Keratinocyte (primary cell): ENCODE measurements at regions not wholly inside any gene's neighbourhood (a gene's known extent, or its start where the extent isn't known, plus 50 kb on each side); places are given as distances from the start of the nearest gene placed in this dataset.

Experiments
- DNase-seq: peaks from one replicate; pipeline ENCODE4 v3.0.0-alpha.2; 2011; ENCODE audit warnings: low read depth, missing footprints, low spot score
- FAIRE-seq: peaks from 2 replicates; lab custom pipeline; 2011; peaks lifted over from hg19 to GRCh38; lab: Jason Lieb, UNC
- H2AFZ ChIP-seq: 2 replicates; pipeline ENCODE4 v1.6.0; 2012; ENCODE audit warnings: low read length, control low read depth, inconsistent platforms; ENCODE audit not compliant: control insufficient read depth
- H3K27ac ChIP-seq: 2 replicates; pipeline ENCODE4 v1.5.1; 2011; ENCODE audit warnings: low read length; ENCODE audit not compliant: control insufficient read depth, insufficient read depth
- H3K27me3 ChIP-seq: 3 replicates; pipeline ENCODE4 v1.6.0; 2011; ENCODE audit warnings: low read length; ENCODE audit not compliant: control insufficient read depth, insufficient read depth; ENCODE audit errors: extremely low read depth
- H3K36me3 ChIP-seq, 2 experiments: 2 replicates in 1 of 2; 3 replicates in 1 of 2; pipeline ENCODE4 v1.5.1; 2011; ENCODE audit warnings: low read length in 2 of 2, mild to moderate bottlenecking in 1 of 2; ENCODE audit not compliant: control insufficient read depth in 2 of 2, insufficient read depth in 2 of 2; ENCODE audit errors: extremely low read depth in 1 of 2
- H3K4me1 ChIP-seq: 3 replicates; pipeline ENCODE4 v1.5.1; 2011; ENCODE audit warnings: low read length; ENCODE audit not compliant: control insufficient read depth, insufficient read depth; ENCODE audit errors: extremely low read depth
- H3K4me2 ChIP-seq: 3 replicates; pipeline ENCODE4 v1.6.0; 2011; ENCODE audit warnings: low read depth, low read length; ENCODE audit not compliant: control insufficient read depth, insufficient read depth; ENCODE audit errors: extremely low read depth
- H3K4me3 ChIP-seq, 3 experiments: fragments of 200-600 bp in 1 of 3; sonication (generic) in 1 of 3; 2 replicates in 2 of 3; 3 replicates in 1 of 3; pipeline ENCODE4 v1.5.1; 2011 to 2016; ENCODE audit warnings: low read length in 3 of 3, mild to moderate bottlenecking in 3 of 3, control low read depth in 2 of 3, inconsistent platforms in 1 of 3, low read depth in 1 of 3, mixed read lengths in 1 of 3, mixed run types in 1 of 3, moderate library complexity in 1 of 3; ENCODE audit not compliant: control insufficient read depth in 2 of 3, insufficient read depth in 2 of 3; ENCODE audit errors: extremely low read depth in 1 of 3
- H3K79me2 ChIP-seq: 2 replicates; pipeline ENCODE4 v1.6.0; 2012; ENCODE audit warnings: low read length; ENCODE audit not compliant: control insufficient read depth, insufficient read depth
- H3K9ac ChIP-seq: 3 replicates; pipeline ENCODE4 v1.6.0; 2011; ENCODE audit warnings: low read length; ENCODE audit not compliant: control insufficient read depth, insufficient read depth; ENCODE audit errors: extremely low read depth
- H3K9me1 ChIP-seq: 3 replicates; pipeline ENCODE4 v1.6.0; 2011; ENCODE audit warnings: low read length; ENCODE audit not compliant: control insufficient read depth, insufficient read depth; ENCODE audit errors: extremely low read depth
- H3K9me3 ChIP-seq: 2 replicates; pipeline ENCODE4 v1.5.1; 2012; ENCODE audit warnings: low read depth, low read length; ENCODE audit not compliant: control insufficient read depth
- H4K20me1 ChIP-seq: 3 replicates; pipeline ENCODE4 v1.6.0; 2011; ENCODE audit warnings: low read length; ENCODE audit not compliant: control insufficient read depth, insufficient read depth; ENCODE audit errors: extremely low read depth
- CTCF ChIP-seq, 3 experiments: IDR thresholded peaks in 1 of 3; conservative IDR thresholded peaks in 1 of 3; optimal IDR thresholded peaks in 1 of 3; 2 replicates in 2 of 3; 3 replicates in 1 of 3; pipeline versions ENCODE3 to v1.5.1; 2011; ENCODE audit warnings: low read length in 3 of 3, mild to moderate bottlenecking in 3 of 3, moderate library complexity in 2 of 3, control low read depth in 1 of 3, inconsistent platforms in 1 of 3; ENCODE audit not compliant: insufficient read depth in 2 of 3; ENCODE audit errors: extremely low read depth in 1 of 3
- EZH2 ChIP-seq: IDR thresholded peaks from one replicate; pipeline ENCODE4 v1.6.1; 2012; ENCODE audit warnings: inconsistent platforms, mild to moderate bottlenecking, low read length, moderate library complexity
- dilution Hi-C: fragments of 300-500 bp; cut with MboI; formaldehyde crosslinking; loops from one replicate; pipeline ENCODE4 v1.7.0; 2020; ENCODE audit warnings: low sequenced_read_pairs; ENCODE audit not compliant: extremely low pct_ligation_motif_present

- DNase-seq (no peak), FAIRE-seq (no peak)
- no peaks in the 10 kb centered on the region for H3K9me1 ChIP-seq
- peaks cover 16% of the 10 kb centered on the region for H3K4me1 ChIP-seq
- H3K36me3 ChIP-seq, result no peaks in the 10 kb centered on the region
- no peaks in the 10 kb centered on the region for H3K9me3 ChIP-seq
- no peaks in the 10 kb centered on the region for H3K27me3 ChIP-seq
- no peaks in the 10 kb centered on the region for H3K79me2 ChIP-seq
- peak overlapping the region in 1 of 3 experiments; percentile 25 for H3K4me3 ChIP-seq
- no peak overlapping the region for H3K27ac ChIP-seq
- H4K20me1 ChIP-seq, result no peaks in the 10 kb centered on the region
- dilution Hi-C loops, result no loop called here
- H3K9ac ChIP-seq, result no peak overlapping the region
- H2AFZ ChIP-seq, result peak overlapping the region; percentile 31
- TF ChIP-seq CTCF (optimal IDR thresholded peaks at IDR 0.05 in 1 of 3, IDR thresholded peaks at IDR 0.05 in 1 of 3, conservative IDR thresholded peaks at IDR 0.05 in 1 of 3; ENCODE audit: extremely low read depth in 1 of 3, insufficient read depth in 2 of 3, low read length in 3 of 3), result no peak
- no peak for TF ChIP-seq EZH2
- H3K4me2 ChIP-seq, result peak overlapping the region; percentile 58
These were observed 102.4 kb upstream of the LRIG1 start for GRCh38 chr3:66603151-66603611.

DNA sequence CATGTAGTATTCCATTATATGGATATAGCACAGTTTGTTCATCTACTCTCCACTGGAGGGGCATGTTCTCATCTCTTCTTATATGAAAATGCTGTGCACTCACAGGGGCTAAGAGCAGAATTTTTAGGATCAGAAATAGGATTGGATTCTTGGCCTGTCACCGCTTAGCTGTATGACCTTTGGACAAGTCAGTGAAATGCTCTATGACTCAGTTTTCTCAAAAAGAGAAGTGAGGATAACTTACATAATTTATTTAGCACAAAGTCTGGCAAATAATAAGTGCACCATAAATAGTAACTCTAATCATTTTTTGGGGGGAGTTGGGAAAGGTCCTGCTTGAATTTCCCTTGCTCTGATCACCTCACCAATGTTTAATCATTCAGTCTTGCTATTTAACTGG, 103.7 kb upstream of the LRIG1 start:
- Histone ChIP-seq H4K20me1 (no peaks in the 10 kb centered on the region), H3K9me3 (no peaks in the 10 kb centered on the region), H2AFZ (no peak overlapping the region), H3K4me3 (no peak overlapping the region), H3K9me1 (no peaks in the 10 kb centered on the region), H3K79me2 (no peaks in the 10 kb centered on the region), H3K9ac (no peak overlapping the region), H3K4me2 (no peak overlapping the region), H3K27ac (no peak overlapping the region), H3K27me3 (no peaks in the 10 kb centered on the region), H3K36me3 (no peaks in the 10 kb centered on the region), H3K4me1 (peaks cover 16% of the 10 kb centered on the region)
- no peak for DNase-seq
- TF ChIP-seq CTCF (optimal IDR thresholded peaks at IDR 0.05 in 1 of 3, IDR thresholded peaks at IDR 0.05 in 1 of 3, conservative IDR thresholded peaks at IDR 0.05 in 1 of 3; ENCODE audit: extremely low read depth in 1 of 3, insufficient read depth in 2 of 3, low read length in 3 of 3), result no peak
- no peak for TF ChIP-seq EZH2
- dilution Hi-C loops, result no loop called here
- FAIRE-seq, result no peak
